HepG2 (cell line): ENCODE measurements at regions not wholly inside any gene's neighbourhood (a gene's known extent, or its start where the extent isn't known, plus 50 kb on each side); places are given as distances from the start of the nearest gene placed in this dataset.

Experiments
- ATAC-seq: fragments of 200-7000 bp; cut with Tn5 transposase; 3 replicates; pipeline ENCODE4 v1.9.1; 2020; ENCODE audit warnings: mild to moderate bottlenecking, moderate library complexity
- BruUV-seq: library from RNA; stranded (reverse); fragments of 400-500 nt; replicated peaks from 2 replicates; lab custom pipeline; 2021; lab: Mats Ljungman, UMichigan
- CTCF ChIA-PET: fragments of 300-600 bp; formaldehyde crosslinking; extraction: SDS; loops from one replicate; lab custom pipeline; 2021; ENCODE audit warnings: low total read pairs, inconsistent platforms, low intra/inter-chr PET ratio; lab: Yijun Ruan, JAX
- POLR2A ChIA-PET: fragments of 350-600 bp; sonication (Branson Sonifier 250); formaldehyde crosslinking; loops from one replicate; lab custom pipeline; 2020; ENCODE audit warnings: antibody characterized with exemption, inconsistent platforms; lab: Yijun Ruan, JAX
- DNase-seq: peaks from one replicate; pipeline ENCODE4 v3.0.0-alpha.2; 2015; ENCODE audit warnings: low spot score
- FAIRE-seq: peaks from 3 replicates; lab custom pipeline; 2011; peaks lifted over from hg19 to GRCh38; lab: Jason Lieb, UNC
- H2AFZ ChIP-seq: one replicate; pipeline ENCODE4 v1.6.1; 2011; ENCODE audit warnings: low read length, inconsistent platforms
- H3K27ac ChIP-seq: fragments of 300-600 bp; 3 replicates; pipeline ENCODE4 v1.8.0; 2011; ENCODE audit warnings: mixed run types, mild to moderate bottlenecking, mixed read lengths, low read length, inconsistent platforms; ENCODE audit not compliant: insufficient read depth; ENCODE audit errors: extremely low read length
- H3K27me3 ChIP-seq, 2 experiments: fragments of 200-600 bp in 1 of 2; 2 replicates in 1 of 2; 3 replicates in 1 of 2; pipeline versions ENCODE4 v1.6.0 to v1.8.0; 2011; ENCODE audit warnings: low read length in 2 of 2, mild to moderate bottlenecking in 2 of 2, moderate library complexity in 2 of 2, inconsistent platforms in 1 of 2; ENCODE audit not compliant: insufficient read depth in 2 of 2, control insufficient read depth in 1 of 2
- H3K36me3 ChIP-seq, 2 experiments: fragments of 200-600 bp in 1 of 2; replicated peaks in 1 of 2; 2 replicates in 1 of 2; 3 replicates in 1 of 2; pipeline versions ENCODE4 v1.5.1 to v1.8.0; 2011; ENCODE audit warnings: low read length in 2 of 2, inconsistent platforms in 1 of 2; ENCODE audit not compliant: insufficient read depth in 2 of 2, control insufficient read depth in 1 of 2
- H3K4me1 ChIP-seq: 2 replicates; pipeline ENCODE4 v1.5.1; 2012; ENCODE audit warnings: low read length, inconsistent platforms; ENCODE audit not compliant: insufficient read depth
- H3K4me2 ChIP-seq: 2 replicates; pipeline ENCODE4 v1.6.0; 2011; ENCODE audit warnings: low read depth, low read length, inconsistent platforms
- H3K4me3 ChIP-seq, 3 experiments: fragments of 200-600 bp in 1 of 3; sonication (generic), shearing (Covaris generic) in 1 of 3; replicated peaks in 1 of 3; 2 replicates each; pipeline ENCODE4 v1.5.1; 2011 to 2016; ENCODE audit warnings: low read length in 3 of 3, inconsistent platforms in 2 of 3, low read depth in 2 of 3, mild to moderate bottlenecking in 2 of 3, control low read depth in 1 of 3, mixed read lengths in 1 of 3; ENCODE audit not compliant: insufficient read depth in 1 of 3
- H3K79me2 ChIP-seq: one replicate; pipeline ENCODE4 v1.6.1; 2011; ENCODE audit warnings: low read length, inconsistent platforms; ENCODE audit not compliant: insufficient read depth
- H3K9ac ChIP-seq: 2 replicates; pipeline ENCODE4 v1.6.0; 2011; ENCODE audit warnings: mild to moderate bottlenecking, low read depth, low read length, inconsistent platforms; ENCODE audit not compliant: insufficient read depth
- H3K9me3 ChIP-seq: 2 replicates; pipeline ENCODE4 v1.5.1; 2012; ENCODE audit warnings: mild to moderate bottlenecking, low read length
- H4K20me1 ChIP-seq: 2 replicates; pipeline ENCODE4 v1.6.0; 2011; ENCODE audit warnings: inconsistent platforms, mild to moderate bottlenecking, low read length, moderate library complexity; ENCODE audit not compliant: insufficient read depth
- HES4 ChIP-seq: sonication (generic); formaldehyde crosslinking; IDR thresholded peaks from 2 replicates; pipeline ENCODE4 v1.9.0; 2021; ENCODE audit warnings: mild to moderate bottlenecking, missing genetic modification reagents, borderline replicate concordance
- JARID2 ChIP-seq: sonication (generic); formaldehyde crosslinking; IDR thresholded peaks from 2 replicates; pipeline ENCODE4 v1.8.1; 2023; ENCODE audit warnings: missing genetic modification reagents, inconsistent platforms; ENCODE audit not compliant: insufficient replicate concordance
- NCOR1 ChIP-seq: fragments of 200-600 bp; sonication (generic); IDR thresholded peaks from 2 replicates; pipeline ENCODE4 v1.7.0; 2017; ENCODE audit warnings: antibody characterized with exemption, low read length, borderline replicate concordance
- NFKB2 ChIP-seq: sonication (generic); formaldehyde crosslinking; IDR thresholded peaks from 2 replicates; pipeline ENCODE4 v1.4.0; 2020; ENCODE audit warnings: missing genetic modification reagents, borderline replicate concordance
- WGBS: methylation state at CpG from one replicate; pipeline ENCODE4 v1.1.6; 2017; ENCODE audit warnings: low lambda C conversion rate; 5-methylcytosine and 5-hydroxymethylcytosine counted together
- in situ Hi-C: cut with HindIII; loops from 2 replicates; pipeline ENCODE4 v1.10.0; 2017; ENCODE audit warnings: low pct_unique_long_range_greater_than_20kb; ENCODE audit not compliant: extremely low pct_ligation_motif_present
- intact Hi-C: fragments of 100-400 bp; cut with micrococcal nuclease; formaldehyde crosslinking; loops from one replicate; pipeline ENCODE4 v1.10.0; 2022; ENCODE audit not compliant: unreplicated experiment
- TF ChIP-seq, protein P1 (sequence below): sonication (generic); formaldehyde crosslinking; IDR thresholded peaks from 2 replicates; pipeline ENCODE4 v1.5.0; 2020; ENCODE audit warnings: mild to moderate bottlenecking, missing genetic modification reagents, borderline replicate concordance
- TF ChIP-seq, protein P2 (sequence below): sonication (generic); formaldehyde crosslinking; conservative IDR thresholded peaks from 2 replicates; pipeline ENCODE4 v1.8.1; 2023; ENCODE audit warnings: missing genetic modification reagents
- TF ChIP-seq, protein P3 (sequence below): sonication (generic); formaldehyde crosslinking; IDR thresholded peaks from 2 replicates; pipeline ENCODE4 v1.8.1; 2023; ENCODE audit warnings: missing genetic modification reagents, mild to moderate bottlenecking, borderline replicate concordance

DNA sequence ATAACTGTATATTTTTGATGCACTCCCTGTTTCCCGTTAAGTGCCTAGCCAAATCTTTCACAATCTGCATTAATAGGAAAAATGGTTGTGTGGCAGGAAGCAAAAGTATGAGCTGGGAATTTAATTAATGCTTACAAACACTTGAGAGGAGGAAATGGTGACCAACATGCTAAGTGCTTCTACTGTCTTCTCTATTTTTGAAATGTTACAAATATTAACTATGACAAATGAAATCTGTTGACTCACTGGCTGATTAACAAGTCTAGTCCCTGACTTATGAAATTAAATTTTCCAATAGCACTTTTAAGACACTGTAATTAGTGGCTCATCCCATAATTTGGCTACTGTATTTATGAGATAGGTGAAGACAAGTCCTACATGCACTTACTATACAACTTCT lies 446.9 kb upstream of the DPPA4 start (continued):
- TF ChIP-seq, protein P1, sequence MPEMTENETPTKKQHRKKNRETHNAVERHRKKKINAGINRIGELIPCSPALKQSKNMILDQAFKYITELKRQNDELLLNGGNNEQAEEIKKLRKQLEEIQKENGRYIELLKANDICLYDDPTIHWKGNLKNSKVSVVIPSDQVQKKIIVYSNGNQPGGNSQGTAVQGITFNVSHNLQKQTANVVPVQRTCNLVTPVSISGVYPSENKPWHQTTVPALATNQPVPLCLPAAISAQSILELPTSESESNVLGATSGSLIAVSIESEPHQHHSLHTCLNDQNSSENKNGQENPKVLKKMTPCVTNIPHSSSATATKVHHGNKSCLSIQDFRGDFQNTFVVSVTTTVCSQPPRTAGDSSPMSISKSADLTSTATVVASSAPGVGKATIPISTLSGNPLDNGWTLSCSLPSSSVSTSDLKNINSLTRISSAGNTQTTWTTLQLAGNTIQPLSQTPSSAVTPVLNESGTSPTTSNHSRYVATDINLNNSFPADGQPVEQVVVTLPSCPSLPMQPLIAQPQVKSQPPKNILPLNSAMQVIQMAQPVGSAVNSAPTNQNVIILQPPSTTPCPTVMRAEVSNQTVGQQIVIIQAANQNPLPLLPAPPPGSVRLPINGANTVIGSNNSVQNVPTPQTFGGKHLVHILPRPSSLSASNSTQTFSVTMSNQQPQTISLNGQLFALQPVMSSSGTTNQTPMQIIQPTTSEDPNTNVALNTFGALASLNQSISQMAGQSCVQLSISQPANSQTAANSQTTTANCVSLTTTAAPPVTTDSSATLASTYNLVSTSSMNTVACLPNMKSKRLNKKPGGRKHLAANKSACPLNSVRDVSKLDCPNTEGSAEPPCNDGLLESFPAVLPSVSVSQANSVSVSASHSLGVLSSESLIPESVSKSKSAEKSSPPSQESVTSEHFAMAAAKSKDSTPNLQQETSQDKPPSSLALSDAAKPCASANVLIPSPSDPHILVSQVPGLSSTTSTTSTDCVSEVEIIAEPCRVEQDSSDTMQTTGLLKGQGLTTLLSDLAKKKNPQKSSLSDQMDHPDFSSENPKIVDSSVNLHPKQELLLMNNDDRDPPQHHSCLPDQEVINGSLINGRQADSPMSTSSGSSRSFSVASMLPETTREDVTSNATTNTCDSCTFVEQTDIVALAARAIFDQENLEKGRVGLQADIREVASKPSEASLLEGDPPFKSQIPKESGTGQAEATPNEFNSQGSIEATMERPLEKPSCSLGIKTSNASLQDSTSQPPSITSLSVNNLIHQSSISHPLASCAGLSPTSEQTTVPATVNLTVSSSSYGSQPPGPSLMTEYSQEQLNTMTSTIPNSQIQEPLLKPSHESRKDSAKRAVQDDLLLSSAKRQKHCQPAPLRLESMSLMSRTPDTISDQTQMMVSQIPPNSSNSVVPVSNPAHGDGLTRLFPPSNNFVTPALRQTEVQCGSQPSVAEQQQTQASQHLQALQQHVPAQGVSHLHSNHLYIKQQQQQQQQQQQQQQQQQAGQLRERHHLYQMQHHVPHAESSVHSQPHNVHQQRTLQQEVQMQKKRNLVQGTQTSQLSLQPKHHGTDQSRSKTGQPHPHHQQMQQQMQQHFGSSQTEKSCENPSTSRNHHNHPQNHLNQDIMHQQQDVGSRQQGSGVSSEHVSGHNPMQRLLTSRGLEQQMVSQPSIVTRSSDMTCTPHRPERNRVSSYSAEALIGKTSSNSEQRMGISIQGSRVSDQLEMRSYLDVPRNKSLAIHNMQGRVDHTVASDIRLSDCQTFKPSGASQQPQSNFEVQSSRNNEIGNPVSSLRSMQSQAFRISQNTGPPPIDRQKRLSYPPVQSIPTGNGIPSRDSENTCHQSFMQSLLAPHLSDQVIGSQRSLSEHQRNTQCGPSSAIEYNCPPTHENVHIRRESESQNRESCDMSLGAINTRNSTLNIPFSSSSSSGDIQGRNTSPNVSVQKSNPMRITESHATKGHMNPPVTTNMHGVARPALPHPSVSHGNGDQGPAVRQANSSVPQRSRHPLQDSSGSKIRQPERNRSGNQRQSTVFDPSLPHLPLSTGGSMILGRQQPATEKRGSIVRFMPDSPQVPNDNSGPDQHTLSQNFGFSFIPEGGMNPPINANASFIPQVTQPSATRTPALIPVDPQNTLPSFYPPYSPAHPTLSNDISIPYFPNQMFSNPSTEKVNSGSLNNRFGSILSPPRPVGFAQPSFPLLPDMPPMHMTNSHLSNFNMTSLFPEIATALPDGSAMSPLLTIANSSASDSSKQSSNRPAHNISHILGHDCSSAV (CRISPR knock-in tag), result no peak
- no peak for TF ChIP-seq NFKB2

DNA sequence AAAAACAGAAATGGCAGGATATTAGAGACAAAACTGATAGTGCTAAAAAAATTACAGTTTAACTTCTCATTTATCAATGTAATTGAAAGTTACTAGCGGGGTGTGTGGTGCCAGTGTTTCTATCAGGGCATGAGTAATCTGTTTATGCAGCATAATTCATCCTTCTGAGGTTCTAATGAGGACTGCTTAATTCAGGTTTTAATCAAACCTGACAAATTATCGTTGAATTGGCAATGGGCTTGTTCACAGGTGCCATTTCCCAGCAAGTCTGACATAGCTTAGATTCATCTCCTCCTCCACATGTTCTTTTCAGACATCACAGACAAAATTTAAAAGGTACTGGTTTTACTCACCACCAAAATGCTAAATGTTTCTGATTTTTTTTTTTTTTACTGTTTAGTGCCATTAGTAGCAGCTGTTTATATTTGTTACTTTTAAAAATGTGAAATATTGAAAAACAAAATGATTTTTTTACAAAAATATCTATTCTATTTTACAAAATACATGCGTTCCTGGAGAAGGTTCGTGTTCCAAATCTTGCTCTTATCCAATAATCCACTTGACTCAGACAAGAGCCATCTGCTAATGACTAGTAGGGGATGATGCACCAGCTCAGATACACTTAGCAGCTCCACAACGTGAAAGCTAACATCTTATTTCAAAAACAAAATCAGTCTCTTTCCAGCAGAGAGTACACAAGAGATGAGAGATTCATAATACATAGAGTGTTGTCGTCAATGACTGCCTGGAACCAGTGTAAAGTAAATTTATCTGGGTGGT lies 447.7 kb upstream of the DPPA4 start:
- WGBS, result 2% methylated on average over 6 of the region's 6 CpGs
- BruUV-seq, result no TSS peak
- CTCF ChIA-PET, result no interaction called here

More for the DNA sequence above, 447.7 kb upstream of the DPPA4 start:
- no peak for ATAC-seq
- TF ChIP-seq, protein P2, sequence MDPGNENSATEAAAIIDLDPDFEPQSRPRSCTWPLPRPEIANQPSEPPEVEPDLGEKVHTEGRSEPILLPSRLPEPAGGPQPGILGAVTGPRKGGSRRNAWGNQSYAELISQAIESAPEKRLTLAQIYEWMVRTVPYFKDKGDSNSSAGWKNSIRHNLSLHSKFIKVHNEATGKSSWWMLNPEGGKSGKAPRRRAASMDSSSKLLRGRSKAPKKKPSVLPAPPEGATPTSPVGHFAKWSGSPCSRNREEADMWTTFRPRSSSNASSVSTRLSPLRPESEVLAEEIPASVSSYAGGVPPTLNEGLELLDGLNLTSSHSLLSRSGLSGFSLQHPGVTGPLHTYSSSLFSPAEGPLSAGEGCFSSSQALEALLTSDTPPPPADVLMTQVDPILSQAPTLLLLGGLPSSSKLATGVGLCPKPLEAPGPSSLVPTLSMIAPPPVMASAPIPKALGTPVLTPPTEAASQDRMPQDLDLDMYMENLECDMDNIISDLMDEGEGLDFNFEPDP, result no peak
- TF ChIP-seq, protein P3, sequence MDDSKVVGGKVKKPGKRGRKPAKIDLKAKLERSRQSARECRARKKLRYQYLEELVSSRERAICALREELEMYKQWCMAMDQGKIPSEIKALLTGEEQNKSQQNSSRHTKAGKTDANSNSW, result no peak
- TF ChIP-seq HES4 (CRISPR knock-in tag) (no peak), JARID2 (CRISPR knock-in tag) (no peak), NCOR1 (no peak)
- Histone ChIP-seq H3K9me3 (no peaks in the 10 kb centered on the region; the same call in 1 of the 2 replicates), H3K4me1 (no peaks in the 10 kb centered on the region), H3K79me2 (no peaks in the 10 kb centered on the region), H3K27ac (no peak overlapping the region), H4K20me1 (no peaks in the 10 kb centered on the region), H3K4me3 (no peak overlapping the region), H3K9ac (no peak overlapping the region), H3K27me3 (no peaks in the 10 kb centered on the region), H3K4me2 (no peak overlapping the region), H3K36me3 (no peaks in the 10 kb centered on the region), H2AFZ (no peak overlapping the region)
- POLR2A ChIA-PET, result no interaction called here
- no peak for FAIRE-seq
- intact Hi-C loops, result no loop called here
- in situ Hi-C loops, result no loop called here
- no peak for DNase-seq
